CD14-positive monocyte (primary cell): ENCODE measurements at regions not wholly inside any gene's neighbourhood (a gene's known extent, or its start where the extent isn't known, plus 50 kb on each side); places are given as distances from the start of the nearest gene placed in this dataset.
A peak's percentile ranks its signal among the peaks of the same experiment; 100 is the strongest.

Source experiments
- DNase-seq, 3 donors: peaks; one replicate each; pipeline ENCODE4 v3.0.0-alpha.2; 2011 to 2022
- H2AFZ ChIP-seq: 2 replicates; pipeline ENCODE4 v1.6.0; 2012; ENCODE audit warnings: mild to moderate bottlenecking, low read depth, low read length, inconsistent platforms; ENCODE audit not compliant: insufficient read depth, poor library complexity, severe bottlenecking
- H3K27ac ChIP-seq, 2 donors: 1 replicate in 1 of 2; 2 replicates in 1 of 2; pipeline ENCODE4 v1.5.1; 2012 to 2013; ENCODE audit warnings: low read length in 2 of 2, control low read depth in 1 of 2, inconsistent platforms in 1 of 2, low read depth in 1 of 2, mild to moderate bottlenecking in 1 of 2
- H3K27me3 ChIP-seq, 2 donors: one replicate each; pipeline versions ENCODE4 v1.6.0 to v1.6.1; 2011 to 2013; ENCODE audit warnings: low read length in 2 of 2; ENCODE audit not compliant: control insufficient read depth in 2 of 2, insufficient read depth in 2 of 2
- H3K36me3 ChIP-seq, 2 donors: replicated peaks in 1 of 2; 1 replicate in 1 of 2; 2 replicates in 1 of 2; pipeline versions ENCODE4 v1.5.1 to v1.6.1; 2012 to 2013; ENCODE audit warnings: low read length in 2 of 2, control low read depth in 1 of 2, inconsistent platforms in 1 of 2, mild to moderate bottlenecking in 1 of 2; ENCODE audit not compliant: insufficient read depth in 2 of 2, control insufficient read depth in 1 of 2
- H3K4me1 ChIP-seq, 2 donors: 1 replicate in 1 of 2; 2 replicates in 1 of 2; pipeline versions ENCODE4 v1.5.1 to v1.6.1; 2012 to 2013; ENCODE audit warnings: low read length in 2 of 2, control low read depth in 1 of 2, inconsistent platforms in 1 of 2, mild to moderate bottlenecking in 1 of 2, moderate library complexity in 1 of 2; ENCODE audit not compliant: insufficient read depth in 2 of 2, control insufficient read depth in 1 of 2
- H3K4me2 ChIP-seq: replicated peaks from 2 replicates; pipeline ENCODE3; 2012; ENCODE audit warnings: low read length, moderate library complexity, mild to moderate bottlenecking; ENCODE audit not compliant: poor library complexity, severe bottlenecking; ENCODE audit errors: extremely low read depth
- H3K4me3 ChIP-seq, 3 experiments: fragments of 200-600 bp in 1 of 3; sonication (generic) in 1 of 3; replicated peaks in 1 of 3; 1 replicate in 2 of 3; 2 replicates in 1 of 3; pipeline ENCODE4 v1.5.1; 2011 to 2013; ENCODE audit warnings: low read length in 3 of 3, mild to moderate bottlenecking in 3 of 3, control low read depth in 2 of 3, low read depth in 2 of 3, inconsistent platforms in 1 of 3, moderate library complexity in 1 of 3
- H3K79me2 ChIP-seq: 2 replicates; pipeline ENCODE4 v1.6.0; 2012; ENCODE audit warnings: mild to moderate bottlenecking, control low read depth, inconsistent platforms, low read length, moderate library complexity; ENCODE audit not compliant: insufficient read depth
- H3K9ac ChIP-seq: 2 replicates; pipeline ENCODE4 v1.6.0; 2017; ENCODE audit warnings: low read length, mild to moderate bottlenecking; ENCODE audit not compliant: insufficient read depth, poor library complexity, severe bottlenecking
- H3K9me3 ChIP-seq, 2 donors: replicated peaks in 1 of 2; 1 replicate in 1 of 2; 2 replicates in 1 of 2; pipeline versions ENCODE4 v1.5.1 to v1.6.1; 2012 to 2013; ENCODE audit warnings: low read length in 2 of 2, control low read depth in 1 of 2; ENCODE audit not compliant: control insufficient read depth in 1 of 2, insufficient read depth in 1 of 2
- H4K20me1 ChIP-seq: 2 replicates; pipeline ENCODE4 v1.6.0; 2012; ENCODE audit warnings: mild to moderate bottlenecking, low read length, control low read depth, moderate library complexity; ENCODE audit not compliant: insufficient read depth
- H3K27ac Mint-ChIP-seq, 7 donors: one replicate each; pipeline ENCODE4 v1.8.0; 2020; ENCODE audit warnings: mild to moderate bottlenecking in 7 of 7, mixed read lengths in 7 of 7, moderate library complexity in 6 of 7, inconsistent platforms in 2 of 7
- H3K27me3 Mint-ChIP-seq, 3 donors: one replicate each; pipeline ENCODE4 v1.8.0; 2021 to 2022; ENCODE audit warnings: low read depth in 3 of 3, mild to moderate bottlenecking in 3 of 3, mixed read lengths in 3 of 3, moderate library complexity in 3 of 3, inconsistent platforms in 1 of 3
- H3K36me3 Mint-ChIP-seq, 2 donors: one replicate each; pipeline ENCODE4 v1.8.0; 2020; ENCODE audit warnings: mixed read lengths in 2 of 2, inconsistent platforms in 1 of 2, mild to moderate bottlenecking in 1 of 2
- H3K4me1 Mint-ChIP-seq: one replicate; pipeline ENCODE4 v1.8.0; 2020; ENCODE audit warnings: mild to moderate bottlenecking, mixed read lengths
- H3K4me3 Mint-ChIP-seq, 2 donors: one replicate each; pipeline ENCODE4 v1.8.0; 2020; ENCODE audit warnings: mild to moderate bottlenecking in 2 of 2, mixed read lengths in 2 of 2, moderate library complexity in 1 of 2
- H3K9me3 Mint-ChIP-seq, 7 donors: one replicate each; pipeline ENCODE4 v1.8.0; 2020 to 2022; ENCODE audit warnings: mixed read lengths in 7 of 7, mild to moderate bottlenecking in 6 of 7, moderate library complexity in 6 of 7, inconsistent platforms in 2 of 7
- CTCF ChIP-seq: fragments of 200-600 bp; IDR thresholded peaks from one replicate; pipeline ENCODE4 v1.8.0; 2022; ENCODE audit warnings: antibody characterized with exemption, mild to moderate bottlenecking
- WGBS: methylation state at CpG from one replicate; pipeline ENCODE4 v1.1.5; 2013; ENCODE audit warnings: missing lambda C conversion rate; ENCODE audit not compliant: insufficient coverage; 5-methylcytosine and 5-hydroxymethylcytosine counted together
- intact Hi-C, 2 donors: fragments of 100-400 bp; cut with micrococcal nuclease; formaldehyde crosslinking; loops; one replicate each; pipeline versions ENCODE4 v1.15.0 to v1.15.1; 2023

DNA sequence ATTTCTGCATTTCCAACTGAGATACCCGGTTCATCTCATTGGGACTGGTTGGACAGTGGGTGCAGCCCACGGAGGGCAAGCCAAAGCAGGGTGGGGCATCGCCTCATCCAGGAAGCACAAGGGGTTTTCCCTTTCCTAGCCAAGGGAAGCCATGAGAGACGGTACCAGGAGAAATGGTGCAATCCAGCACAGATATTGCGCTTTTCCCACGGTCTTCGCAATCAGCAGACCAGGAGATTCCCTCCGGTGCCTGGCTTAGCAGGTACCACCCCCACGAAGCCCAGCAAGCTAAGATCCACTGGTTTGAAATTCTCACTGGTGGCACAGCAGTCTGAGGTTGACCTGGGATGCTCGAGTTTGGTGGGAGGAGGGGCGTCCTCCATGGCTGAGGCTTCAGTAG, 527.0 kb downstream of the TLE1 start:
- peaks cover 0 to 2% (median 0%) of the 10 kb centered on the region in 3 donors for H3K27me3 Mint-ChIP-seq
- H3K36me3 ChIP-seq = no peaks in the 10 kb centered on the region
- peaks cover 8 to 28% (median 17%) of the 10 kb centered on the region in 7 donors for H3K9me3 Mint-ChIP-seq
- intact Hi-C loops = no loop called here
- H3K27ac ChIP-seq = no peak overlapping the region
- peaks cover 0 to 4% of the 10 kb centered on the region in 2 donors for H3K9me3 ChIP-seq
- H2AFZ ChIP-seq = no peak overlapping the region
- H3K4me1 ChIP-seq = no peaks in the 10 kb centered on the region
- H3K36me3 Mint-ChIP-seq = no peaks in the 10 kb centered on the region
- H3K79me2 ChIP-seq = no peaks in the 10 kb centered on the region
- H3K9ac ChIP-seq = no peak overlapping the region
- peak overlapping the region in 1 of 7 donors; percentile 51 for H3K27ac Mint-ChIP-seq
- H3K4me3 Mint-ChIP-seq = no peak overlapping the region
- TF ChIP-seq CTCF = no peak
- WGBS = 74% methylated on average over 8 of the region's 11 CpGs
- no peak overlapping the region for H3K4me2 ChIP-seq
- H4K20me1 ChIP-seq = no peaks in the 10 kb centered on the region
- H3K4me1 Mint-ChIP-seq = peaks cover 3% of the 10 kb centered on the region
- no peak overlapping the region for H3K4me3 ChIP-seq
- no peak for DNase-seq
- no peaks in the 10 kb centered on the region for H3K27me3 ChIP-seq

GRCh38 chr9:81156381-81156780, 533.0 kb downstream of the TLE1 start:
- H2AFZ ChIP-seq = no peak overlapping the region
- H3K27ac ChIP-seq = no peak overlapping the region
- H3K27me3 Mint-ChIP-seq = no peaks in the 10 kb centered on the region
- no peak for TF ChIP-seq CTCF
- H3K27ac Mint-ChIP-seq = no peak overlapping the region
- H4K20me1 ChIP-seq = no peaks in the 10 kb centered on the region
- H3K4me1 Mint-ChIP-seq = no peaks in the 10 kb centered on the region
- no peaks in the 10 kb centered on the region for H3K79me2 ChIP-seq
- no peaks in the 10 kb centered on the region for H3K9me3 ChIP-seq
- H3K4me2 ChIP-seq = no peak overlapping the region
- H3K4me3 Mint-ChIP-seq = no peak overlapping the region
- H3K9me3 Mint-ChIP-seq = peaks cover 0 to 7% (median 4%) of the 10 kb centered on the region in 7 donors
- no peaks in the 10 kb centered on the region for H3K36me3 ChIP-seq
- no peaks in the 10 kb centered on the region for H3K27me3 ChIP-seq
- no peaks in the 10 kb centered on the region for H3K4me1 ChIP-seq
- DNase-seq = no peak
- no peaks in the 10 kb centered on the region for H3K36me3 Mint-ChIP-seq
- no peak overlapping the region for H3K4me3 ChIP-seq
- H3K9ac ChIP-seq = no peak overlapping the region
- intact Hi-C loops = no loop called here
